Stimulated activated CD4-positive, alpha-beta T cell treated with anti-CD3 and anti-CD28 coated beads, Interleukin-1b, Interleukin-23, amount 100 ng/mL, for 24 hours (primary cell): ENCODE measurements at regions not wholly inside any gene's neighbourhood (a gene's known extent, or its start where the extent isn't known, plus 50 kb on each side); places are given as distances from the start of the nearest gene placed in this dataset.
"Not testable (repeated sequence)": the region's sequence is repeated elsewhere in the genome, so short reads cannot be mapped to it uniquely, and the experiment has no call there.

Experiments
- DNase-seq, 4 experiments: peaks; one replicate each; pipeline ENCODE4 v3.0.0-alpha.2; 2020; ENCODE audit warnings: low read depth in 4 of 4, low spot score in 1 of 4

DNA sequence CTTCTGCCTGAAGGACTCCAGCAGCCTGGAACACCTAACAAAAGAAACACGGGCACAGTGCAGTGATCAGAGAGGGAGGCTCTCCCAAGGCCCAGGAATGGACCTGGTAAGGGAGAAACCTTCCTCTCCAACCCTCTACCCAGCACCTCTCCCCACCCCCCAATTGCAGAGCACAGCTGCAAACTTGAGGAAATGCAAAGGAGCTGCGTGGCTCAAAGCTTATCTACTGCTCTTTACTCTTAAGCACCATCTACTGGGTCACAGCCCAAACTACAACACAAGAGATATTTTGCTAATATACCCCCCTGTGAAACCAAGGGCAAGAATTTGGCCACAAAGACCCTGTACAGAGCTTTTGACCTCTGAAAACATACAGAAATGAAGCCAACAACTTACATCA is 328.3 kb downstream of the OXSM start:
- DNase-seq = no peak

DNA sequence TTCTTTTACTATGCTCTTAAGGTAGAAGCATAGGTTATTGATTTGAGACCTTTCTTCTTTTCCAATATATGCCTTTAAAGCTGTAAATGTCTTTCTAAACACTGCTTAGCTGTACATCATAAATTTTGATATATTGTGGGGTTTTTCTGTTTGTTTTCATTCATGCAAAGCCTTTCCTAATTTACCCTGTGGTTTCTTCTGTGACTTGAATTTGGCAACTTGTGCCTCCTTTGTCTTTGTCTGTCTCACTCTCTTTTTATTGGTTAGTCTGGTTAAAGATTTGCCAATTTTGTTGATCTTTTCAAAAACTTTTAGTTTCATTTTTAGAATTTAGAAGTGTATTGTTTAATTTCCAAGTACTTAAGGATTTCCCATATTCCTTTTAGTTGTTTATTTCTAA is 343.1 kb downstream of the OXSM start:
- no peak for DNase-seq

DNA sequence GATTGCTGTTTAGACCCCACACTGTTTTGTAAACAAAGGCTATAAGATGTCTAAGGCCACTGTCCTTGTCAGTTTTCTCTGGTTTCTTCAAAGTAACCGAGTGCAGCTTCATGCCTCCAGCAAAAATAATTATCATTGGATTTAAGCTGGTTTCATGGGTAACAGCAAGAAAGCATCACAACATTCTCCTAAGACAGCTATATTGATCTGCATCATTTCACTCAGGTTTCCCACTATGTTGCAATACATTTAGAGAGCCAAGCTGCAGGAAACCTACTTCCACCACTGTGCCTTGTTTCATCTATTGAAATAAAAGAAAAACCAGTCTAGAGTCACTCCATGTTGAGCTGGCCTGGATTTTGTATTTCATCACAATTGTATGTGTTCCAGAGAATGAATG is 351.4 kb downstream of the OXSM start:
- DNase-seq = no peak

DNA sequence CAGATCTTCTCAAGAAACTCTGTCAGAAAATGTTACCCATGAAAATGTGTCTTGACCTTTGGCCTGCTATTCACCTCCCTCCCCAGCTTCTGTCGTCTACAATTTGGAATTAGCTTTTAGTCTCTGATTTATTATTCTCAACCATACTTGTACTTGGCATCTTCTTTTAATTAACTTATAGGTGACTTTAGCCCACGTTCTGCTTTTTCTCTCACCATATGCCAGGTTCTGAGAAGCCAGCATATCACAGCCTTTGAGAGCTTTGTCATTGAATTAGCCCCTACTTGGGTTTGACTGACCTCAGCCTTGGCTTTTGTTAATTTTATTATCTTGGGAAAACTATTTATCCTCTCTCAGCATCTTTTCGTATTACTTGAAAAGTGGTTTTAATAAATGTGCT is 355.9 kb downstream of the OXSM start:
- no peak for DNase-seq

DNA sequence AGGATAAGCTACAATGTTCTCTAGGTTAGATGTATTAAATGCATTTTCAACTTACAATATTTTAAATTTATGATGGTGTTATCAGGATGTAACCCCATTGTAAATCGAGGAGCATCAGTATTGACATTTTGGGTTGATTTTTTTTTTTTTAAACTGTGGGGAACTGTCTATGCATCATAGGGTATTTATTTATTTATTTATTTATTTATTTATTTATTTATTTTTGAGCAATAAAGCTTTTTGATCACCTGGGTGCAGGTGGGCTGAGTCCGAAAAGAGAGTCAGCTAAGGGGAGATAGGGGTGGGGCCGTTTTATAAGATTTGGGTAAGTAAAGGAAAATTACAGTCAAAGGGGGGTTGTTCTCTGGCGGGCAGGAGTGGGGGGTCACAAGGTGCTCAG is 367.5 kb downstream of the OXSM start:
- DNase-seq = not testable (repeated sequence)

DNA sequence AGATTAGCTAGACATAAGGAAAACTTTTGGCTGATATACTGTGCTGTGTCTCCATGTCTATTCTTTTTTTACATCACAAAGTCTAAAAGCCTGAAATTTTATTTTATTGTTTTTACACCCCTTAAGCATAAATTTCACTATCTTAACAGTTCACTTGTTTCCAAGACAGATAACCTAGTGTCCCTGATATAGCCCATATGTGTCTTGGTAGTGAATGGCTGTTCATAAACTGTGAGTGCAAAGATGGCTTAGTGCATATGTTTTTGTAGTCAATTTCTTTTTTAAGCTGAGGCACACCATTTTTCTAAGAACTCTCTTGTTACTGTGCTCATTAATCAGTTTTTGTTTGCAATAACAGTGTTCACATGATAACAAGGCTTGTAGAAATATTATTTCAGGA is 381.1 kb downstream of the OXSM start:
- DNase-seq = no peak

DNA sequence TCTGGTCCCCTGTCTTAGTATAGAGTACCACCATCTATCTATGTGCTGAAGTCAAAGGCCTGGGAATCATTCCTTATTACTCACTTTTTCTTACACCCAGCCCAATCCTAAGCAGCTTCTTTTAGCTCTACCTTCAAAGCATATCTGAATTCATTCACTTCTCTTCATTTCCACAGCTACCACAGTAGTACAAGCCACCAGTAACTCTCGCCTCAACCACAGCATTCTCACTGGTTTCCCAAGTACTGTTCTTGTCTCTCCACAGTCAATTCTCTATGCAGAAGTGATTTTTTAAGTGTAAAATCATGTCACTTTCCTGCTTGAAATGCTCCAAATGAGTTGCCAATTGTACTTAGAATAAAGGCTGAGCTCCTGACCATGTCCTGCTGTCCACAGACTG is 401.7 kb downstream of the OXSM start:
- no peak for DNase-seq

DNA sequence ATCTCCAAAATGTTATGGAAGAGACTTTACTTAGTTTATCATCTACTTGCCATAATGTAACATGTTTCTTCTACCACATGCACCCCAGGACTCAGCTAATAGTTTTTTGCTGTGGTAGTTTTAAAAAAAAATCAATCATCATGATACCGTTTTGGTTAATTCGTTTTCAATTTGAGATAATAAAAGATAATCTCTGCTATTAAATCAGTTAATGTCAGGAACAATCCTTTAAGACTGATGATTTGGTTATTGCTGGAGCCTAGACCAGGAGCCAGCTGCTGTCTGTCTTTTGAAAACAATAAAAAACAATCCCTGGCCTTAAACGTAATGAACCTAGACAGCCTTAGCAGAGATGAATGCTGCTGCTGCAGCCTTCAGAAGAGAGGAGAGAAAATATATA is 403.7 kb downstream of the OXSM start:
- DNase-seq = no peak

DNA sequence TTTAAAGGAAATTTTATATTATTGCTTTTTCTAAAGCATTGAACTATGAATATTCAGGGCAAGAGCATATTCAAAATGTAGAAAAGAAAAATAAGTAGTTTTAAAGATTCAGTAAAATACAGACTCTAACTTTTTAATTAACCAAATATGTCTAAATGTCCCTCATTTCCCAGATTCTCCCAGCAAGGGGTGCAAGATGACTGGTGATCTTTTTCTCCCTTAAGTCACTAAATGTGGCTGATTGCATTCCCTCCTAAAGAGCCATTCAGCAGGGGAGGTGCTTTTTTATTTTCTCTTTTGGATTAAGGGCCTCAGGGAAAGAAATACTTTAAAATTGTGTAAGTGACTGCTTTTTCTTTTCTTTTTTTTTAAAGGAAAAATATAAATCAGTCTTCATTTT is 406.9 kb downstream of the OXSM start:
- no peak for DNase-seq

DNA sequence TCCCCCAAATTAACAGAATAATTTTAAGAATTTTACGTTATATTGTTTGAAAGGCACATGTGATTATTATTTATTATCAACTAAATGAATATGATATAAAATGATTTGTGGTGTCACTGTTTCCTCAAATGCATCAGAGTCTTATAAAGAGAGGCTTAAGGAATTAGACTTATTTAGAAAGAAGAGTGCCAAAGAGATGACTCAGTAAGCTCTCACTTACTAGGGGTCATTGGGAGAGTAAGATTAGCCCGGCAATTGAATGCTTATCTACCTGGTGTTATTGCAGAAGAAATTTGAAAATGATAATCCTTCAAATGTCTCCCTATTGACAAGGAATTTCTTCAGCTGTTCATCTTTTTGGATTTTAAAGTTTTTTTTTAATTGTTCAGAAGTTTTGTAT is 408.7 kb downstream of the OXSM start:
- no peak for DNase-seq

DNA sequence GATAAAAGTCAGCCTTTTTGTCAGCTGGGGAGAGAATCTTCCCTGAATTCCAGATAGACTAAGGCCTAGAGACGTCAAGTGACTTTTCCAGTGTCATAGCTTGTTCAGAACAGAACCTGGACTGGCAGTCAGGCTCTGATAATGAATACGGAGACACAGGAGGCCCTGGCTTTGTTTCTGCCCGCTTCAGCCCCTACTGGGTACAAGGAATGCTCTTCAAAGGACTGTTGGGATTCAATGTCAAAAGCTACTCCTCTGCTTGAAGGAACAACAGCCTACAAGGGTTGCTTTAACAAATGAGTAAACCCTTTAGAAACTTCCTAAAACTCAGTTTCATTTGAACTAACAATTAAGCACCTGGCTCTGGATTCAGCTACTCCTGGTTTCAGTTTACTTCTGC is 412.3 kb downstream of the OXSM start:
- no peak for DNase-seq

DNA sequence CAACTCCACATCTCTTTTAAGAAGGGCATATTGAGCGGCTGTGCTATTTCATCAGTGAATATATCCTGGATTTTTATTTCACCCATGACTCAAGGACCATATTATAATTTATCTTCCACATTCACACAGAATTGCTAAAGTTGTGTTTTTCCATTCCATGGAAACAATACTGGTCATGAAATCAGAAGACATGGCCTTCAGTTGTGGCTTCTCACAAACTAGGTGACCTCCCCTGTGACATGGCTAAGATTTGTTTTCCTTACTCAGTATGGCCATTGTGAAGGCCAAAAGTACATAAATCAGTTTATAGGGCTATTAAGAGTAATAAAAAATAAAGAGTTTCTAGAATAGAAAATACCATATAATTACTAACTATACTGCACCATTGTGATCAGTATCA is 415.6 kb downstream of the OXSM start:
- DNase-seq = no peak

DNA sequence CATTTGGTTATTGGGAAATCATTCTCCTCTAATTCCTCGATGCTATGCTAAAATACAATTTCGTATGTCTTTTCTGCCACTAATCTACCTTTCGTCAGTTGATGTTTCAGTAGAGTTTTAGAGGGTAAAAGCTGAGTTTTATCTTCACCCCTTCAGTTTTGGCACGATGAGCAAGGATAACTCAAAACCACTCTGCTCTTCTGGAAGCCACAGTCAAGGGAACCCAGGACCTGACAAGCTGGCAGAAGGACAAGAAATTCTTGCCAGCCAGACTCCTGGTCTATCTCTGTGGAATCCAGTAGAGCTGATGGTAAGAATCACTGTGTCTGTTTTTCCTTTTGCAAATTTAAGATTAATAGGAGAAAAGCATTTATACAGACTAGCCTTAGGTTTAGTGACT is 414.4 kb upstream of the LRRC3B start:
- DNase-seq = no peak

DNA sequence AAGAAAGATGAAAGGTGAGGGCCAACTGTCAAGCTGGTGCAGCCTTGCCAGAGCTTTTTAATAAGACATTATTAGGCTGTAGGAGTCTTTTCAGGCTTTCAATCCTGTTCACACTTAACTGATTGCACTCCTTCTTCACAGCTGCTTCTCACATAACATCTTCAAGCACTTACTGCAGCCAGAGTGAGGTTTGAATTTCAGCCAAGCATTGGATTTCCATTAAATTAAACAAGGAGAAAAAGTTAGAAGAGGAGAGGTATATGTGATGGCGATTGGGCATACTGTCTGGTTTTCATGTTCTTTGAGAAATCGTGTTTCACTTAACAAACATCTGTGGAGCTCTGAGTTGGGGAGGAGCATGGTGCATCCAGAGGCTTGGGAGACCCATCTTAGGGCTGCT is 392.8 kb upstream of the LRRC3B start:
- no peak for DNase-seq

DNA sequence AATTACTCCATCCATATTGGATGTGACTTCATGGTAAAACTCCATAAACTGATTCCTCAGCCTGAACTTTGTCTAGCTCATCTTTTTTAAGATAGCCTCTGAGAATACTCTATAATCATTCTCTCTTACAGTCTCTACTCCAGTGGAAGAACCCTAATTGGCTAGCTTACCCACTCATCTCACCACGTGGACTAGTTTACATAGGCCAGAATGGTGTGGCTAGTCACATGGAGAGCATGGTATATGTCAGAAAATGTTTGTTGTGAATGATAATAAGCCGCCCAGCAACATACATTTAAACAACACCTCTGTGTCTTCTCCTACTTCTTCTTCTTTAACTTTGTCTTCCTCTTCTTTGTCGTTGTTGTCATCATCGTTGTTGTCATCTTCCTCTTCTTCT is 389.2 kb upstream of the LRRC3B start:
- DNase-seq = no peak

DNA sequence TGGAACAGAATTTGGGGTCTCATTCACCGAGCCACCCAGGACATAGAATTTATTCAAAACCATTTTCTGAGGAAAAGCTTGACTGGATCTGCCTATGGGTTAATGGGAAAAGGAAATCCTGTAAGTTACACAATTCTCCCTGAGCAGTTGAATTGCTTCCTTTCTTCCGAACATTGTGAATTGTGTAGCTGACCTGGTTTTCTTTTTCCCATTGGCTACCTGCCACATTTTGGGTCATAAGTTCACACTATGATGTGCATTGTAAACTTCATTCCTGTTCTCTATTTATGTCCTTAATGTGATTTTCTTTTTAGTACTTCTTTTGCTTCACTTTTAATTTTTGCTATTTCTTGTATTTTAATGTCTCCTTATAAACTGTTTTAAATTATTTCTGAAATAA is 386.0 kb upstream of the LRRC3B start:
- DNase-seq = no peak

DNA sequence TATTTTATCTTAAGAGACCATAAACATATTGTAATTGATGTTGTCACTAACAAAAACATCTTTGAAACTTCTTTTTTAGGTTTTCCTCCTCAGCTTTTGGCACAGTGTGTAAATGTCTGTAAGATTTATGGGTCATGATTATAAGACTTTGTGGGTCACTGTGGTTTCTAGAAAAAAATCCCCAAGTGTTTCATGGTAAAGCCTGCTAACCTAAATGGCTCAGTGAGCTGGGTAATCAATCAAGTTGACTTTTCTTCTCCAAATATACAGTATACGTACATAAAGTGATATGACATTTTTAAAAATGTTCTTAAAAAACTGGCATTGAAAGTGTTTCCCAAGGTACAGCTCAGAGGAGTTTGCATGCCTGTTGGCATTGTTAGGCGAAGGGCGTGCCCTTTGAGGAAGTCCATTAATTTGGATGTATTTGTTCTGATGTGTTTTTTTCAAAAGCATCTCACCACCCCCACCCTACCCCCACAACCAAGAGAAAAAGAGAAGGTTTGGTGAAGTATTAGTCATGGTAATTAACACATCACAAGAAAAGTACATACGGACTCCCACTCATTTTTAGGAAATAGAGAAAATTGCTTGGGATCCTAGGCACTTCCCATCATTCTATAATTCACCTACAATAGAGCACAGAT is 385.4 kb upstream of the LRRC3B start:
- DNase-seq = no peak

DNA sequence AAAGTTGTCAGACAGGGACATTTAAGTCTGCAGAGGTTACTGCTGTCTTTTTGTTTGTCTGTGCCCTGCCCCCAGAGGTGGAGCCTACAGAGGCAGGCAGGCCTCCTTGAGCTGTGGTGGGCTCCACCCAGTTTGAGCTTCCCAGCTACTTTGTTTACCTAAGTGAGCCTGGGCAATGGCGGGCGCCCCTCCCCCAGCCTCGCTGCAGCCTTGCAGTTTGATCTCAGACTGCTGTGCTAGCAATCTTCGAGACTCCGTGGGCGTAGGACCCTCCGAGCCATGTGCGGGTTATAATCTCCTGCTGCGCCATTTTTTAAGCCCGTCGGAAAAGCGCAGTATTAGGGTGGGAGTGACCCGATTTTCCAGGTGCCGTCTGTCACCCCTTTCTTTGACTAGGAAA is 378.0 kb upstream of the LRRC3B start:
- not testable (repeated sequence) for DNase-seq

DNA sequence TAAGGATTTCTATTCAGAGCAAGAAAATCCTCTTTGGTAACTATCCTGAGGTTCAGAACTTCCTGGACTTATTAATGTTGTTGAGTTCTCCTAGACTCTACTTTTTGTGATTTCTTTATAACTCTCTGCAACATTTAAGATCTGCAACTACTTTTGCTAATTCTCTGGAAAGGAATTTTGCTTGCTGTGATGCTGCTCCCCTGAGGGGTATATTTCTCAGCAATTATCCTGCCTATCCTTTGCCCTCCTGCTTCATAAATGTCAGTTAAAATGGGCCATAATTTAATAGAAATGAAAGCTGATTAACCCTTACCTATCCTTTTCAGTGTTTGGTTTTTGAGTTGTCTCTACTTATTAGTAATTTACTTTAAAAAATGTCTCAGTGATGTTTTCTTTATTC is 377.3 kb upstream of the LRRC3B start:
- DNase-seq = no peak

DNA sequence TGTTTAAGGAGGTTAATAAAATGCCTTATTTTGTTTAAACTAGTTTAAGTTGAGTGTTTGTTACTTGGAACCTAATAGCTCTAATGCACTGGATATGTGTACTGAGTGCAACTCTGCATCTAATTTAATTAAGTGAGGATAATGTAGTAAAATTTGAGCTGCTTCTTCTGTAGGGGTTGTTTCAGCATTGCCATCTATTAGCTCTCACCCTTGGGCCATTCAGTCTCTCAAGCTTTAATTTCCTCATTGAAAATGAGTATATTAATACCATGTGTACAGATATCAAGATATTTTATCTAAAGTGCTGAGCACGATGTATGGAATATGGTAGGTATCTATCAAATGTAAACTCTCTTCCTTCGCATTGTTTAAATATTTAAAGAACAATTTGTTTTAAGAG is 375.7 kb upstream of the LRRC3B start:
- DNase-seq = no peak

DNA sequence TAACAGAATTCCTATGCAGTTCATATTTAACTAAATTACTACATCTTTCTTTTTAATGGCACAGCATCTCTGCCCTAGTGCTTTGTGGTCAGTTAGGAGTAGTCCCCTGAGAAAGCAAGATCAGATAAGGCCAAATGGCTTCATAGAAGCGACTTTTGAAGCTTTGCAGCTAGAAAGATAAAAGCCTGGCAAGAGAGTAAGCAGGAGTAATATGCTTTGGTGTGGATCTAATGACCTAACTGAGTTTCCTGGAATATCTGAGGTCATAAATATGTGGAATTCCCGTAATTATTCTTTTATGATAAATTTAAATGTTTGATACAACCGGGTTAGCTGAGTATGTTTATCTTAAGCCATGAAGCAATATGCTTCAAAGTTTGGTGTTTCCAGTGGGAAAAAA is 374.9 kb upstream of the LRRC3B start:
- no peak for DNase-seq

DNA sequence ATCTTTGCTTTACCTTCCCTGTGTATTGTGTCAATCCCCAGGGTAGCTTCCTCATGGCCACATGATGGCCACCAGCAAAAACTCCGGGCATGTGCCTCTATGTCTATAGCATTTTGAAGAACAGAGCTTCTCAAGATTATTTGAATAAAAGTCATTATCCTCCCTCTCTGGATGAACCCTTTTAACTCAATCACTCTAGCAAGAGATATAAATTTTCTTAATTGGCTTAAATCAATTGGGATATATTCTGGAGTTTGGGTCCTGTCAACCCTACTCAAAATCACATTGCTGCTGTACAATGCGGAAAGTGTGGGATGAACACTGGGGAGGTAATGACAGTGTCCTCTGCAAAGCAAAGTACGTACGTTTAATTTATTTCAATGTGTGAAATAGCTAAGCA is 370.6 kb upstream of the LRRC3B start:
- DNase-seq = no peak

DNA sequence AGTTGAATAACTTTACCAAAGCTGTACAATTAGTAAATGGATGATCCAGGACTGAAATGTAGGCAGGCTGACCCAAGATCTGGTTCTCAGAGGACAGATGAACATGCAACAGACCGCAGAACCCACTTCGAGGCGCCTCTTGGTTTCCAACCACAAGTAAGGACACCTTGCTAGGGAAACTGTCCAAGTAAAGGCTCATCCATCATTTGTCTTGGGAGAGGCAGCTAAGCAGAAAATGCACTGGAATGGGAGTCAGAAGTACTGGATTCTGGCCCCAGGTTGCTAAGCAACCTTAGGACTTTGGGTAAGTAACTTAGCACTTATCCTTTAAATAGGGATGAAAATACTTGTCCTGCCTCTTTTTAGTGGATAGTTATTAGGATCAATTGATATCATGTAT is 366.3 kb upstream of the LRRC3B start:
- no peak for DNase-seq

DNA sequence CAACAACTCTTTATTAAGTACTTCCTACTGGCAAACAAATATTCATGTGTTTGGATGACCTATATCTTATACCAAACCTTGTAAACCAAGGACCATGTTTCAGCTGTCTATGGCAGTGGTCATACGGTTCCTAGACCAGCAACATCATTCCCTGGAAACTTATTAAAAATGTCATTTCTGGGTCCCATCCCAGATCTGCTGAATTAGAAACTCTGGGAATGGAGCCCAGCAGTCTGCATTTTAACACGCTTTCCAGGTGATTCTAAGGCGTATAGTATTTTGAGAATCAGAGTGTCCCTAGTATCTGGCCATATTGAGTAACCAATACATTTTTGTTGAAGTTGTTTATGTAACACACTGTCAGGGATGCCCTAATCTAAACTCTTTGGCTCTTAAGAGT is 363.4 kb upstream of the LRRC3B start:
- DNase-seq = no peak
